ENCODE measurements at regions not wholly inside any gene's neighbourhood (a gene's known extent, or its start where the extent isn't known, plus 50 kb on each side); places are given as distances from the start of the nearest gene placed in this dataset.

GRCh38 chr12:97758586-97758985, 296.0 kb downstream of the RMST start:
- TF ChIP-seq, protein P1, sequence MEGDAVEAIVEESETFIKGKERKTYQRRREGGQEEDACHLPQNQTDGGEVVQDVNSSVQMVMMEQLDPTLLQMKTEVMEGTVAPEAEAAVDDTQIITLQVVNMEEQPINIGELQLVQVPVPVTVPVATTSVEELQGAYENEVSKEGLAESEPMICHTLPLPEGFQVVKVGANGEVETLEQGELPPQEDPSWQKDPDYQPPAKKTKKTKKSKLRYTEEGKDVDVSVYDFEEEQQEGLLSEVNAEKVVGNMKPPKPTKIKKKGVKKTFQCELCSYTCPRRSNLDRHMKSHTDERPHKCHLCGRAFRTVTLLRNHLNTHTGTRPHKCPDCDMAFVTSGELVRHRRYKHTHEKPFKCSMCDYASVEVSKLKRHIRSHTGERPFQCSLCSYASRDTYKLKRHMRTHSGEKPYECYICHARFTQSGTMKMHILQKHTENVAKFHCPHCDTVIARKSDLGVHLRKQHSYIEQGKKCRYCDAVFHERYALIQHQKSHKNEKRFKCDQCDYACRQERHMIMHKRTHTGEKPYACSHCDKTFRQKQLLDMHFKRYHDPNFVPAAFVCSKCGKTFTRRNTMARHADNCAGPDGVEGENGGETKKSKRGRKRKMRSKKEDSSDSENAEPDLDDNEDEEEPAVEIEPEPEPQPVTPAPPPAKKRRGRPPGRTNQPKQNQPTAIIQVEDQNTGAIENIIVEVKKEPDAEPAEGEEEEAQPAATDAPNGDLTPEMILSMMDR (IDR thresholded peaks at IDR 0.05; ENCODE audit: low read depth, low read length, poor library complexity, severe bottlenecking) = no peak
- TF ChIP-seq EZH2phosphoT487 (IDR thresholded peaks at IDR 0.05; ENCODE audit: borderline replicate concordance, low read length) = no peak

Data from DOHH2 (cell line).